HG03469 (cell line): ENCODE measurements at regions not wholly inside any gene's neighbourhood (a gene's known extent, or its start where the extent isn't known, plus 50 kb on each side); places are given as distances from the start of the nearest gene placed in this dataset.
"Not testable (repeated sequence)": the region's sequence is repeated elsewhere in the genome, so short reads cannot be mapped to it uniquely, and the experiment has no call there.

Source experiments
- ATAC-seq: cut with Tn5 transposase; IDR thresholded peaks from one replicate; pipeline ENCODE4 v1.9.1; 2021; ENCODE audit warnings: mild to moderate bottlenecking, moderate library complexity, moderate number of reproducible peaks; ENCODE audit not compliant: unreplicated experiment

GRCh38 chr3:125914608-125915436, 54.2 kb upstream of the ROPN1B start:
- not testable (repeated sequence) for ATAC-seq

DNA sequence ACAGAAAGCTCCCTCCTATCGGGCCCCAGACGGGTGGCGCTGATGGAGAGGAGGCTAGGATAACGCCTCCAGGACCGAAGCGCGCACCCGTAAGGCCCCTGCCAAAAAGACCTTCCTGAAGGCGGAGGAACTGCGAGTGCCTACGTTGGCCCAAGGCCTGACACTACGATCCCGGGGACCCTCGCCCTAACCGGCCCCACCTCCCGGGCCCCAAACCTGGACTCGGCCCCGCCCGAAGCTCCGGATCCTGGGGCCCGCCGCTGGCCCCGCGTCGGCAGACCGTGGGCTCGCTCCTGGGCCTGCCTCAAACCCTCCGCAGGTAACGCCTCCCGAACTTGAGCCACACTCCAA, 53.6 kb upstream of the ROPN1B start:
- not testable (repeated sequence) for ATAC-seq

DNA sequence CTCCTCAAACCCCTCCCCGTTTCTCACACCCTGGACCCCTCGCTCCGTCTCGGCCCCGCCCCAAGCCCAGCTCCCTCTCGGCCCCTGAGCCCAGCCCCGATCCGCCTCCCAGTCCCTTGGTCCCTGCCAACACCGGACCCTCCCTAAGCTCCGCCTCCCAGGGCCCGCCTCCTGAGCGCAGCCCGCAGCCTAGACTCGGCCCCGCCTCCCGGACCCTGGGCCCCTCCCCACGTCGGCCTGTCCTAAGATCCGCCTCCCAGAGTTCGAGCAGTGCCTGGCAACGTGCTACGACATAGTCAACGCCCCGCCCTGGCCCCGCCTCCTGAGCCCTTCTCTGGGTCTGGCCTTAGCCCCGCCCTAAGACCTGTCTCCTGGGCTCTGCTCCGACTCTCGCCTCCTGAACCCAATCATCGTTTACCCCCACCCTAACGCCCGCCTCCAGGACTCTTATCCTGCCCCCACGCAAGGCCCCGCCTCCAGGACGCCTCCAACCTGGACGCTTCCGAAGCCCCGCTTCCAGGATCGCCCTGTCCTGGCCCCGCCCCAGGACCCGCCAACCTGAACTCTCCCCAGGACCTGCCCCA, 53.1 kb upstream of the ROPN1B start:
- ATAC-seq = peak; percentile 82

- ATAC-seq = peak; percentile 28
Observed at GRCh38 chr3:125916376-125916978, 52.5 kb upstream of the ROPN1B start.

GRCh38 chr3:125917020-125917549, 51.9 kb upstream of the ROPN1B start:
- ATAC-seq = not testable (repeated sequence)

DNA sequence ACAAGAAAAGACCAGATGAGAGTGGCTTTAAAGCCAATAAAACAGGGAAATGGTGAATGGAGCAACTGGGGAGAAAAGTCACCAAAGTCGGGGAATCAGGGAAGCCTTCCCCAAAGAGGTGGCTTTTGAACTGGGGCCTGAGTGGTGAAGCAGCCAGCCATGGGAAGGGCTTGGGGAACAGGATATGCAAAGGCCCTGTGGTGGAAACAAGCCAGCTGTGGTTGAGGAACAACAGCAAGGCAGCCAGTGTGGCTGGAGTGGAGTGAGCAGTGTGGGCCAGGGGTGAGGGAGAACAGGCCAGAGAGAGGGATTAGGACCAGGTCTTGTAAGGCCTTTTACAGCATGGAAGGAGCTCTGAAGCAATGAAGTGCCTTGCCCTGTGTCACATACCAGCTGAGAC, 51.0 kb upstream of the ROPN1B start:
- not testable (repeated sequence) for ATAC-seq

DNA sequence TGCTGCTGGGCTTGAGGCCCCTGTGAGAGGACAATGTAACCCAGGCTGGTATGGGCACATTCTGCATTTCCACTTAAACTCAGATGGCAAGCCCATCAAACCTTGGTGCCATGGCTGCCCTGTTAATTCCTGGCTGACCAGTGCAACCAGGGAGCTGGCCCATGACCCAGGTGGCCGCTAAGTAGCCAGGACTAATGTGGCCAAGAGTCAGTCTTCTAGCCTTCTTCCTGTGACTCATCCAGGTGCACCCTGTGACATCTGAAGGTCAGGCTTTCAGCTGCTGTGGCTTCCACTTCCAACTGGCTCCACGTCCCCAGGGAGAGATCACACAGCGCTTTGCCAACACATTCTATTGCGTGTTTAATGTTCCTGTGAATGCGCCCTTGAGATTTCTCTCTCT, 50.5 kb upstream of the ROPN1B start:
- ATAC-seq = not testable (repeated sequence)

- not testable (repeated sequence) for ATAC-seq
Observed at GRCh38 chr3:125918866-125919265, 50.1 kb upstream of the ROPN1B start.
